ENCODE measurements at regions not wholly inside any gene's neighbourhood (a gene's known extent, or its start where the extent isn't known, plus 50 kb on each side); places are given as distances from the start of the nearest gene placed in this dataset.
A peak's percentile ranks its signal among the peaks of the same experiment; 100 is the strongest.

DNA sequence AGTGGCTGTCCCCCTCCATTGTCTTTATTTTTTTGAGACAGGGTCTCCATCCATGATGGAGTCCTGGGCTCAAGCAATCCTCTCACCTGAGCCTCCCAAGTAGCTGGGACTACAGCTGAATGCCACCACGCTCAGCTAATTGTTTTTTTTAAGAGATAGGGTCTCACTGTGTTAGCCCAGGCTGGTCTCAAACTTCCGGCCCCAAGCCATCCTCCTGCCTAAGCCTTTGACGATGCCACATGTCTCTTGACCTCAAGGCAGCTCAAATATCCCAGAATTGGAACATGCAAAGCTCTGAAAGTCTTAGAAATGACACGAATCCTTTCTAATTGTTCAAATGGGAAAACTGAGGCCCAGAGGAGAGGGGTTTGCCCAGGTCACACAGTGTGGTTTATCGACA lies 75.4 kb upstream of the ZNF423 start:
- Mint-ChIP-seq H3K27me3 (ENCODE audit: insufficient read depth) (peaks cover 26% of the 10 kb centered on the region), H3K27ac (no peak overlapping the region), H3K36me3 (ENCODE audit: low read depth) (no peaks in the 10 kb centered on the region), H3K9me3 (no peaks in the 10 kb centered on the region), H3K4me3 (no peak overlapping the region), H3K4me1 (ENCODE audit: low read depth) (peaks cover 6% of the 10 kb centered on the region)
- TF ChIP-seq, protein P1, sequence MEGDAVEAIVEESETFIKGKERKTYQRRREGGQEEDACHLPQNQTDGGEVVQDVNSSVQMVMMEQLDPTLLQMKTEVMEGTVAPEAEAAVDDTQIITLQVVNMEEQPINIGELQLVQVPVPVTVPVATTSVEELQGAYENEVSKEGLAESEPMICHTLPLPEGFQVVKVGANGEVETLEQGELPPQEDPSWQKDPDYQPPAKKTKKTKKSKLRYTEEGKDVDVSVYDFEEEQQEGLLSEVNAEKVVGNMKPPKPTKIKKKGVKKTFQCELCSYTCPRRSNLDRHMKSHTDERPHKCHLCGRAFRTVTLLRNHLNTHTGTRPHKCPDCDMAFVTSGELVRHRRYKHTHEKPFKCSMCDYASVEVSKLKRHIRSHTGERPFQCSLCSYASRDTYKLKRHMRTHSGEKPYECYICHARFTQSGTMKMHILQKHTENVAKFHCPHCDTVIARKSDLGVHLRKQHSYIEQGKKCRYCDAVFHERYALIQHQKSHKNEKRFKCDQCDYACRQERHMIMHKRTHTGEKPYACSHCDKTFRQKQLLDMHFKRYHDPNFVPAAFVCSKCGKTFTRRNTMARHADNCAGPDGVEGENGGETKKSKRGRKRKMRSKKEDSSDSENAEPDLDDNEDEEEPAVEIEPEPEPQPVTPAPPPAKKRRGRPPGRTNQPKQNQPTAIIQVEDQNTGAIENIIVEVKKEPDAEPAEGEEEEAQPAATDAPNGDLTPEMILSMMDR (IDR thresholded peaks at IDR 0.05), result no peak
- no peak for DNase-seq

DNA sequence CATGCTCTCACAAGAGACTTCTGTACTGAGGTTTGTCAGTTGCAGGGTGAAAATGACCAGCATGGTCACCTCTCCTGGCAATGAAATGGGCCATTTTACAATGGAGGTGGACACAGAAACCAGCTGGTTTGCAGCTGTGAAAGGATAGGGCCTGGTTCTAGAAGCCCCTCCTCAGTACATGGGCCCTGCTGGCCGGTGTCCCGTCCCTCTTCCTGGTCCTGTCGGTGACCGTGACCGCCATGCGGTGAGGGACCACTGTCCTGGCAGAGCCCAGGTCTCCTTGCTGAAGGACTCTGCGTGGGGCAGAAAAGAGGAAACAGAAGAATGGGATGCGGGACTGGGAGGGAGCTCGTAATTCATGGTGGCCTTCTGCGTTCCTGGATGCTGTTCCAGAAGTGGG lies 76.0 kb upstream of the ZNF423 start:
- Mint-ChIP-seq H3K27ac (no peak overlapping the region), H3K27me3 (ENCODE audit: insufficient read depth) (peaks cover 26% of the 10 kb centered on the region), H3K4me3 (no peak overlapping the region), H3K9me3 (no peaks in the 10 kb centered on the region; the same call in 1 of the 2 replicates), H3K4me1 (ENCODE audit: low read depth) (peaks cover 6% of the 10 kb centered on the region), H3K36me3 (ENCODE audit: low read depth) (no peaks in the 10 kb centered on the region)
- no peak for DNase-seq
- TF ChIP-seq, protein P1 (IDR thresholded peaks at IDR 0.05), result no peak

DNA sequence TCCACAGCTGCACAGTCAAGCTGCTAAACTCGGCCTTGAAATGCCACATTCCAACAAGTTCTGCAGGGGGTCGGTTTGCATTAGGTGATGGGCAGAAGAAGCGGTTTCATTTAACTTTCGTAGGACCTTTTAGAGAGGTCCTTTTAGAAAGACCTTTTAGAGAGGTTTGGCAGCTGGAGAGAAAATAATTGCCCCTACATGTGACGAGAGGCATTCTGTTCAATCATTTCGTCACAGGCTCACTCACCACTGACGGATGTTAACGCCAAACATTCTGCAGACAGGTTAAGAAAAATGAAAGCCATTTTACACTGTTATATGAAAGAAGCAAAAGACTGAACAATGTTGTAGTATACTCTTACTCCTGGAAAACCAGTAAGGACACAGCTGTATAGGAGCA lies 76.5 kb upstream of the ZNF423 start:
- Mint-ChIP-seq H3K27me3 (ENCODE audit: insufficient read depth) (peaks cover 25% of the 10 kb centered on the region), H3K36me3 (ENCODE audit: low read depth) (no peaks in the 10 kb centered on the region), H3K4me3 (no peak overlapping the region), H3K9me3 (no peaks in the 10 kb centered on the region; the same call in 1 of the 2 replicates), H3K4me1 (ENCODE audit: low read depth) (peaks cover 6% of the 10 kb centered on the region), H3K27ac (no peak overlapping the region)
- DNase-seq, result no peak
- TF ChIP-seq, protein P1 (IDR thresholded peaks at IDR 0.05), result no peak

DNA sequence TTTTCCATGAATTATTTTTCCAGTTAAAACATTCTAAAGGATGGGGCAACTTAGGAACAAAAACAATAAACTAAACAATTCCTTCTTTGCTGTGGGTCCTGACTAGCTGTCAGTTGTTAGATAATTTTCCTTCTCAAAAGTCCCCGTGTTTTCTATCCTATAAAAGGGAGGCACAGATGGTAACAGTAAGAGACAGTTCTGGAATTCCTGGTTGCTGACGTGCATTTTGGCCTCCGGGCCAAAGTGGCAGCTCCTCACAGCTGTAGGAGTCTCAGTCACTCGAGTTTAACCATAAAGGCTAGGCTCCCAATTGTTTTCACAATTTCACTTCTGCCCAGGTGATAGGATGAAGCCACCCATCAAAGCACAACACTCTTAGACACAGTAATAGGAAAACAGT lies 77.0 kb upstream of the ZNF423 start:
- Mint-ChIP-seq H3K36me3 (ENCODE audit: low read depth) (no peaks in the 10 kb centered on the region), H3K4me3 (no peak overlapping the region), H3K27ac (no peak overlapping the region), H3K27me3 (ENCODE audit: insufficient read depth) (peaks cover 25% of the 10 kb centered on the region), H3K4me1 (ENCODE audit: low read depth) (peaks cover 6% of the 10 kb centered on the region), H3K9me3 (peaks cover 1% of the 10 kb centered on the region; the same call in 1 of the 2 replicates)
- TF ChIP-seq, protein P1 (IDR thresholded peaks at IDR 0.05), result no peak
- peak; percentile 33 for DNase-seq

DNA sequence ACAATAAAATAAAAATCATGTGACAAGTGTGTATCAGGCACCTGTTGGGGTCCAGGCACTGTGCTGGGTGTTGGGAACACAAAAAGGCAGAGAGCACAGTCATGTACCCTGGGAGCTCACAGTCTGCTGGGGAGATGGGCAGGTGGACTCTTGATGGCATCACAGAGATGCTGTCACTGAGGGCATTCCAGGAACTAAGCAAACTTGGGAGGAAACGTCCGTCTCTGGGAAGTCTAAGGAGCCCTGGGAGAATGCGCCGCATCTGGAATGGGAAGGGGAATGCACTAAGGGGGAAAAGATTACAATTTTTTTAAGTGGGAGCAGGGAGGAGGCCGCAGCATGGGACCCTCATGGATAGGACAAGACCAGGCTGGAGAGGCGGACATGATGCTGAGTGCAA lies 80.9 kb upstream of the ZNF423 start:
- H3K4me3 Mint-ChIP-seq, result no peak overlapping the region

More for the DNA sequence above, 80.9 kb upstream of the ZNF423 start:
- H3K27me3 Mint-ChIP-seq (ENCODE audit: insufficient read depth), result peaks cover 10% of the 10 kb centered on the region
- no peak overlapping the region for H3K27ac Mint-ChIP-seq
- TF ChIP-seq, protein P1 (IDR thresholded peaks at IDR 0.05), result no peak
- DNase-seq, result no peak
- peaks cover 6% of the 10 kb centered on the region for H3K4me1 Mint-ChIP-seq (ENCODE audit: low read depth)
- H3K36me3 Mint-ChIP-seq (ENCODE audit: low read depth), result no peaks in the 10 kb centered on the region
- peaks cover 5% of the 10 kb centered on the region; the same call in 1 of the 2 replicates for H3K9me3 Mint-ChIP-seq

All from HFFc6 (cell line).